Suprapubic skin (tissue), 4 donors: ENCODE measurements at regions not wholly inside any gene's neighbourhood (a gene's known extent, or its start where the extent isn't known, plus 50 kb on each side); places are given as distances from the start of the nearest gene placed in this dataset.

Experiments
- CTCF ChIP-seq, 2 donors: fragments of 200-600 bp in 1 of 2; fragments of 450-650 bp in 1 of 2; sonication (generic) in 1 of 2; IDR thresholded peaks; one replicate each; pipeline ENCODE4 v1.5.1; 2016 to 2019; ENCODE audit warnings: antibody characterized with exemption in 2 of 2, mild to moderate bottlenecking in 1 of 2, moderate library complexity in 1 of 2
- EP300 ChIP-seq: sonication (generic); formaldehyde crosslinking; IDR thresholded peaks from one replicate; pipeline ENCODE4 v1.6.1; 2017; ENCODE audit warnings: antibody characterized with exemption
- POLR2A ChIP-seq, 2 donors: fragments of 450-650 bp; IDR thresholded peaks; one replicate each; pipeline ENCODE4 v1.6.1; 2017; ENCODE audit warnings: antibody characterized with exemption in 2 of 2, mild to moderate bottlenecking in 2 of 2, moderate library complexity in 2 of 2
- POLR2AphosphoS5 ChIP-seq, 3 donors: sonication (generic); formaldehyde crosslinking; IDR thresholded peaks; one replicate each; pipeline ENCODE4 v1.6.1; 2017; ENCODE audit warnings: antibody characterized with exemption in 3 of 3

DNA sequence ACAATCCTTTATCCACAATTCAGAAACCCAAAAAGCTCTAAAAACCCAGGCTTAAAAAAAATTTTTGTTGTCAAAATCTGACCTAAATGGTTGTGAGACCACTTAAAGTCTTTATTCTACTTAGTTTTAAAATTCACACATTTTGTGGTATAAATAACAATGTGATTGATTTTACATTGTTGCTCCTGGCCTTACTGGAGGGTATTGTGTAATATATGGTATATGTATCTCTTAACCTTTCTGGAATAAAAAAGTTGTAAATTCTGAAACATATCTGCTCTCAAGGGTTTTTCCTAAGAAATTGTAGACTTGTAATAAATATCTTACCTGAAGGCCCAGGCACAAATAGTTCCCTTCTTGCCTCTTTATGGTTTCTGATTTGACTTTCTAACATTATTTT, 73.3 kb upstream of the PNPT1 start:
- TF ChIP-seq CTCF (IDR thresholded peaks at IDR 0.05) (no peak), POLR2AphosphoS5 (IDR thresholded peaks at IDR 0.05) (no peak), POLR2A (IDR thresholded peaks at IDR 0.05) (no peak), EP300 (no peak)
